Osteocyte (in vitro differentiated cells): ENCODE measurements at regions not wholly inside any gene's neighbourhood (a gene's known extent, or its start where the extent isn't known, plus 50 kb on each side); places are given as distances from the start of the nearest gene placed in this dataset.

Experiments
- DNase-seq: peaks from one replicate; pipeline ENCODE4 v3.0.0; 2021; ENCODE audit warnings: mixed read lengths; ENCODE audit not compliant: unreplicated experiment; ENCODE audit errors: extremely low spot score
- H3K27ac Mint-ChIP-seq: one replicate; pipeline ENCODE4 v1.8.0; 2021; ENCODE audit warnings: mild to moderate bottlenecking, mixed read lengths; ENCODE audit not compliant: unreplicated experiment
- H3K27me3 Mint-ChIP-seq: one replicate; pipeline ENCODE4 v1.8.0; 2021; ENCODE audit warnings: mixed read lengths; ENCODE audit not compliant: unreplicated experiment
- H3K36me3 Mint-ChIP-seq: one replicate; pipeline ENCODE4 v1.8.0; 2021; ENCODE audit warnings: mixed read lengths; ENCODE audit not compliant: unreplicated experiment
- H3K4me1 Mint-ChIP-seq: one replicate; pipeline ENCODE4 v1.8.0; 2021; ENCODE audit warnings: mixed read lengths; ENCODE audit not compliant: unreplicated experiment
- H3K4me3 Mint-ChIP-seq: one replicate; pipeline ENCODE4 v1.8.0; 2021; ENCODE audit warnings: mild to moderate bottlenecking, moderate library complexity, mixed read lengths; ENCODE audit not compliant: unreplicated experiment
- H3K9me3 Mint-ChIP-seq: one replicate; pipeline ENCODE4 v1.8.0; 2021; ENCODE audit warnings: mixed read lengths; ENCODE audit not compliant: unreplicated experiment
- CTCF ChIP-seq: fragments of 200-600 bp; sonication (generic); IDR thresholded peaks from 2 replicates; pipeline ENCODE4 v1.5.0; 2021; ENCODE audit warnings: antibody characterized with exemption, mild to moderate bottlenecking, moderate library complexity

GRCh38 chr4:41418444-41418843, 119.5 kb upstream of the LIMCH1 start:
- TF ChIP-seq CTCF, result no peak
- DNase-seq, result no peak
- Mint-ChIP-seq H3K27me3 (peaks cover 3% of the 10 kb centered on the region), H3K9me3 (no peaks in the 10 kb centered on the region), H3K27ac (no peak overlapping the region), H3K4me1 (no peaks in the 10 kb centered on the region), H3K36me3 (no peaks in the 10 kb centered on the region), H3K4me3 (no peak overlapping the region)

- H3K9me3 Mint-ChIP-seq, result no peaks in the 10 kb centered on the region
- no peaks in the 10 kb centered on the region for H3K4me1 Mint-ChIP-seq
- no peak for DNase-seq
- TF ChIP-seq CTCF, result no peak
- no peak overlapping the region for H3K4me3 Mint-ChIP-seq
- no peak overlapping the region for H3K27ac Mint-ChIP-seq
- H3K36me3 Mint-ChIP-seq, result no peaks in the 10 kb centered on the region
- H3K27me3 Mint-ChIP-seq, result peaks cover 6% of the 10 kb centered on the region
Observed at GRCh38 chr4:41420541-41420940, 117.4 kb upstream of the LIMCH1 start.

- TF ChIP-seq CTCF, result no peak
- no peak overlapping the region for H3K27ac Mint-ChIP-seq
- peaks cover 6% of the 10 kb centered on the region for H3K27me3 Mint-ChIP-seq
- DNase-seq, result no peak
- H3K4me1 Mint-ChIP-seq, result no peaks in the 10 kb centered on the region
- no peaks in the 10 kb centered on the region for H3K9me3 Mint-ChIP-seq
- no peaks in the 10 kb centered on the region for H3K36me3 Mint-ChIP-seq
- no peak overlapping the region for H3K4me3 Mint-ChIP-seq
Observed at GRCh38 chr4:41423117-41423516, 114.8 kb upstream of the LIMCH1 start.

GRCh38 chr4:41424522-41424921, 113.4 kb upstream of the LIMCH1 start:
- Mint-ChIP-seq H3K4me3 (no peak overlapping the region), H3K9me3 (no peaks in the 10 kb centered on the region), H3K27ac (no peak overlapping the region), H3K36me3 (no peaks in the 10 kb centered on the region), H3K4me1 (no peaks in the 10 kb centered on the region), H3K27me3 (peaks cover 9% of the 10 kb centered on the region)
- DNase-seq, result no peak
- TF ChIP-seq CTCF, result no peak

GRCh38 chr4:41425650-41426049, 112.3 kb upstream of the LIMCH1 start:
- Mint-ChIP-seq H3K27ac (no peak overlapping the region), H3K27me3 (peaks cover 9% of the 10 kb centered on the region), H3K4me1 (no peaks in the 10 kb centered on the region), H3K4me3 (no peak overlapping the region), H3K36me3 (no peaks in the 10 kb centered on the region), H3K9me3 (no peaks in the 10 kb centered on the region)
- no peak for DNase-seq
- TF ChIP-seq CTCF, result no peak
